Panc1 (cell line): ENCODE measurements at regions not wholly inside any gene's neighbourhood (a gene's known extent, or its start where the extent isn't known, plus 50 kb on each side); places are given as distances from the start of the nearest gene placed in this dataset.

Source experiments
- ATAC-seq: fragments of 200-7000 bp; cut with Tn5 transposase; 2 replicates; pipeline ENCODE4 v1.9.1; 2020; ENCODE audit warnings: mild to moderate bottlenecking, moderate library complexity
- BruUV-seq: library from RNA; stranded (reverse); fragments of 400-500 nt; replicated peaks from 2 replicates; lab custom pipeline; 2021; lab: Mats Ljungman, UMichigan
- CTCF ChIA-PET: fragments of 300-600 bp; sonication (Branson Sonifier 250); formaldehyde crosslinking; loops from one replicate; lab custom pipeline; 2022; ENCODE audit warnings: antibody characterized with exemption; lab: Charles Lee
- POLR2A ChIA-PET: fragments of 300-600 bp; sonication (Branson Sonifier 250); formaldehyde crosslinking; loops from one replicate; lab custom pipeline; 2022; ENCODE audit warnings: antibody characterized with exemption; lab: Charles Lee
- DNase-seq: peaks from one replicate; pipeline ENCODE4 v3.0.0-alpha.2; 2010; ENCODE audit warnings: low read depth, low spot score
- H3K27ac ChIP-seq: 2 replicates; pipeline ENCODE4 v1.5.1; 2011; ENCODE audit warnings: mild to moderate bottlenecking, low read length, inconsistent platforms
- H3K27me3 ChIP-seq: fragments of 200-500 bp; sonication (Bioruptor generic); 2 replicates; pipeline ENCODE4 v1.6.0; 2014; ENCODE audit warnings: low read length, inconsistent platforms; ENCODE audit not compliant: control insufficient read depth, insufficient read depth
- H3K36me3 ChIP-seq: fragments of 200-500 bp; sonication (Bioruptor generic); 2 replicates; pipeline ENCODE4 v1.5.1; 2014; ENCODE audit warnings: inconsistent platforms, mild to moderate bottlenecking, low read length, moderate library complexity; ENCODE audit not compliant: control insufficient read depth, insufficient read depth
- H3K4me1 ChIP-seq: 2 replicates; pipeline ENCODE4 v1.5.1; 2011; ENCODE audit warnings: inconsistent platforms, mild to moderate bottlenecking, low read length, moderate library complexity; ENCODE audit not compliant: control insufficient read depth, insufficient read depth
- H3K4me3 ChIP-seq, 2 experiments: 2 replicates each; pipeline ENCODE4 v1.5.1; 2011 to 2012; ENCODE audit warnings: low read depth in 2 of 2, low read length in 2 of 2, mild to moderate bottlenecking in 2 of 2, inconsistent platforms in 1 of 2, moderate library complexity in 1 of 2
- H3K9me3 ChIP-seq: fragments of 200-500 bp; sonication (Bioruptor generic); 2 replicates; pipeline ENCODE4 v1.5.1; 2014; ENCODE audit warnings: low read depth, mild to moderate bottlenecking, inconsistent platforms, low read length, moderate library complexity; ENCODE audit not compliant: control insufficient read depth, insufficient read depth
- CTCF ChIP-seq: fragments of 450-650 bp; IDR thresholded peaks from 2 replicates; pipeline ENCODE4 v1.5.1; 2017; ENCODE audit warnings: mild to moderate bottlenecking
- POLR2AphosphoS5 ChIP-seq: IDR thresholded peaks from 2 replicates; pipeline ENCODE4 v1.6.1; 2012; ENCODE audit warnings: mild to moderate bottlenecking, low read depth, low read length, moderate library complexity
- REST ChIP-seq, 2 experiments: IDR thresholded peaks; 2 replicates each; pipeline ENCODE4 v1.6.1; 2011 to 2012; ENCODE audit warnings: low read depth in 2 of 2, control low read depth in 1 of 2, low read length in 1 of 2, mild to moderate bottlenecking in 1 of 2, moderate library complexity in 1 of 2; ENCODE audit not compliant: insufficient read depth in 1 of 2
- SIN3A ChIP-seq: IDR thresholded peaks from 2 replicates; pipeline ENCODE4 v1.6.1; 2012; ENCODE audit warnings: low read depth, mild to moderate bottlenecking, low read length, moderate library complexity, borderline replicate concordance; ENCODE audit not compliant: insufficient read depth
- TCF7L2 ChIP-seq: IDR thresholded peaks from 2 replicates; pipeline ENCODE4 v1.6.1; 2011; ENCODE audit warnings: mild to moderate bottlenecking, low read depth, low read length, inconsistent platforms
- in situ Hi-C: cut with HindIII; loops from 2 replicates; pipeline ENCODE4 v1.10.0; 2016; ENCODE audit warnings: low sequenced_read_pairs, low pct_unique_long_range_greater_than_20kb
- intact Hi-C: fragments of 100-400 bp; cut with micrococcal nuclease; formaldehyde crosslinking; loops from one replicate; pipeline ENCODE4 v1.10.0; 2022; ENCODE audit not compliant: unreplicated experiment

- no peak overlapping the region for H3K4me3 ChIP-seq
- TF ChIP-seq REST (IDR thresholded peaks at IDR 0.05; ENCODE audit: insufficient read depth in 1 of 2, low read depth in 2 of 2, low read length in 1 of 2) (no peak), POLR2AphosphoS5 (no peak), CTCF (no peak), SIN3A (no peak), TCF7L2 (no peak)
- H3K9me3 ChIP-seq = no peaks in the 10 kb centered on the region
- in situ Hi-C loops (no loop called here), intact Hi-C loops (no loop called here)
- DNase-seq = no peak
- H3K27me3 ChIP-seq = peaks cover 7% of the 10 kb centered on the region; the same call in 1 of the 2 replicates
- H3K36me3 ChIP-seq = no peaks in the 10 kb centered on the region
- no peaks in the 10 kb centered on the region for H3K4me1 ChIP-seq
- BruUV-seq = no TSS peak
- ChIA-PET POLR2A (no interaction called here), CTCF (no interaction called here)
- H3K27ac ChIP-seq = no peak overlapping the region
- ATAC-seq = no peak
Observed at GRCh38 chr11:123330948-123331347, 99.1 kb upstream of the GRAMD1B start.

GRCh38 chr11:123330471-123330870 lies 99.6 kb upstream of the GRAMD1B start:
- no TSS peak for BruUV-seq
- no peaks in the 10 kb centered on the region for H3K9me3 ChIP-seq
- no peak overlapping the region for H3K27ac ChIP-seq
- H3K36me3 ChIP-seq = no peaks in the 10 kb centered on the region
- ChIA-PET POLR2A (no interaction called here), CTCF (no interaction called here)
- H3K27me3 ChIP-seq = peaks cover 7% of the 10 kb centered on the region; the same call in 1 of the 2 replicates
- H3K4me1 ChIP-seq = no peaks in the 10 kb centered on the region
- TF ChIP-seq TCF7L2 (no peak), CTCF (no peak), REST (IDR thresholded peaks at IDR 0.05; ENCODE audit: insufficient read depth in 1 of 2, low read depth in 2 of 2, low read length in 1 of 2) (no peak), SIN3A (no peak), POLR2AphosphoS5 (no peak)
- no peak overlapping the region for H3K4me3 ChIP-seq
- DNase-seq = no peak
- in situ Hi-C loops (no loop called here), intact Hi-C loops (no loop called here)
- ATAC-seq = no peak
